ENCODE measurements at regions not wholly inside any gene's neighbourhood (a gene's known extent, or its start where the extent isn't known, plus 50 kb on each side); places are given as distances from the start of the nearest gene placed in this dataset.

- TF ChIP-seq, protein P1, sequence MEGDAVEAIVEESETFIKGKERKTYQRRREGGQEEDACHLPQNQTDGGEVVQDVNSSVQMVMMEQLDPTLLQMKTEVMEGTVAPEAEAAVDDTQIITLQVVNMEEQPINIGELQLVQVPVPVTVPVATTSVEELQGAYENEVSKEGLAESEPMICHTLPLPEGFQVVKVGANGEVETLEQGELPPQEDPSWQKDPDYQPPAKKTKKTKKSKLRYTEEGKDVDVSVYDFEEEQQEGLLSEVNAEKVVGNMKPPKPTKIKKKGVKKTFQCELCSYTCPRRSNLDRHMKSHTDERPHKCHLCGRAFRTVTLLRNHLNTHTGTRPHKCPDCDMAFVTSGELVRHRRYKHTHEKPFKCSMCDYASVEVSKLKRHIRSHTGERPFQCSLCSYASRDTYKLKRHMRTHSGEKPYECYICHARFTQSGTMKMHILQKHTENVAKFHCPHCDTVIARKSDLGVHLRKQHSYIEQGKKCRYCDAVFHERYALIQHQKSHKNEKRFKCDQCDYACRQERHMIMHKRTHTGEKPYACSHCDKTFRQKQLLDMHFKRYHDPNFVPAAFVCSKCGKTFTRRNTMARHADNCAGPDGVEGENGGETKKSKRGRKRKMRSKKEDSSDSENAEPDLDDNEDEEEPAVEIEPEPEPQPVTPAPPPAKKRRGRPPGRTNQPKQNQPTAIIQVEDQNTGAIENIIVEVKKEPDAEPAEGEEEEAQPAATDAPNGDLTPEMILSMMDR (conservative IDR thresholded peaks at IDR 0.05), result no peak
- H3K27me3 Mint-ChIP-seq (ENCODE audit: low read depth), result peaks cover 2% of the 10 kb centered on the region; the same call in 1 of the 2 replicates
Measured at GRCh38 chr5:4048398-4048797, 452.8 kb downstream of the IRX1 start.

More at GRCh38 chr5:4048398-4048797, 452.8 kb downstream of the IRX1 start:
- WGBS (ENCODE audit: extremely low coverage, insufficient read length, low lambda C conversion rate), result no CpG with 5 or more reads among the region's 4 CpGs
- Histone ChIP-seq H4K8ac (replicated peaks; ENCODE audit: insufficient read length, low read depth, low read length) (no peak overlapping the region), H2AFZ (ENCODE audit: low read length) (no peak overlapping the region), H3K23ac (ENCODE audit: insufficient read length, low read depth, low read length) (no peak overlapping the region), H3K9ac (ENCODE audit: extremely low read depth, insufficient read length, low read length) (no peak overlapping the region), H3K56ac (ENCODE audit: insufficient read length, low read depth, low read length) (no peak overlapping the region), H3K23me2 (ENCODE audit: insufficient read length, low read depth, low read length, poor library complexity, severe bottlenecking) (no peaks in the 10 kb centered on the region), H3K4me2 (ENCODE audit: insufficient read depth, insufficient read length, low read length) (no peak overlapping the region), H2BK12ac (ENCODE audit: insufficient read length, low read depth, low read length) (no peak overlapping the region), H3K4ac (ENCODE audit: low read depth, low read length) (no peak overlapping the region), H3K27me3 (ENCODE audit: insufficient read depth, low read length) (no peaks in the 10 kb centered on the region), H3T11ph (ENCODE audit: low read length) (no peak overlapping the region), H2BK15ac (ENCODE audit: low read depth, low read length) (no peak overlapping the region), H3K9me3 (ENCODE audit: control insufficient read depth, low read depth, low read length) (no peaks in the 10 kb centered on the region), H4K5ac (ENCODE audit: insufficient read length, low read depth, low read length) (no peak overlapping the region), H3K27ac (ENCODE audit: insufficient read length, low read depth, low read length) (no peak overlapping the region), H3K79me1 (ENCODE audit: insufficient read depth, low read depth, low read length, poor library complexity, severe bottlenecking) (no peaks in the 10 kb centered on the region), H3K14ac (ENCODE audit: insufficient read depth, low read length) (no peak overlapping the region), H2AK5ac (ENCODE audit: insufficient read length, low read length) (no peak overlapping the region), H4K91ac (ENCODE audit: insufficient read length, low read depth, low read length) (no peak overlapping the region), H2BK20ac (ENCODE audit: low read depth, low read length, poor library complexity, severe bottlenecking) (no peak overlapping the region), H3K79me2 (ENCODE audit: insufficient read depth, low read length) (no peaks in the 10 kb centered on the region; the same call in 1 of the 2 replicates), H4K20me1 (ENCODE audit: control insufficient read depth, insufficient read depth, insufficient read length) (no peaks in the 10 kb centered on the region), H2BK120ac (ENCODE audit: low read depth, low read length, poor library complexity, severe bottlenecking) (no peak overlapping the region), H3K18ac (ENCODE audit: insufficient read length, low read depth, low read length) (no peak overlapping the region), H2BK5ac (ENCODE audit: insufficient read length, low read length) (no peak overlapping the region), H3K4me1 (ENCODE audit: insufficient read depth, low read length) (no peaks in the 10 kb centered on the region)
- DNase-seq, result no peak
- no peak overlapping the region for H3K27ac Mint-ChIP-seq
- H3K4me1 Mint-ChIP-seq, result peaks cover 2 to 6% of the 10 kb centered on the region in 2 experiments; a peak in 3 of 4 replicates
- H3K36me3 Mint-ChIP-seq (ENCODE audit: insufficient read depth in 1 of 3, low read depth in 3 of 3), result no peaks in the 10 kb centered on the region
- H3K9me3 Mint-ChIP-seq, result peaks cover 0 to 2% of the 10 kb centered on the region in 2 experiments; a peak in 2 of 5 replicates
- H3K4me3 Mint-ChIP-seq, result no peak overlapping the region

Measured in H9 (cell line).